ENCODE measurements at regions not wholly inside any gene's neighbourhood (a gene's known extent, or its start where the extent isn't known, plus 50 kb on each side); places are given as distances from the start of the nearest gene placed in this dataset.

DNA sequence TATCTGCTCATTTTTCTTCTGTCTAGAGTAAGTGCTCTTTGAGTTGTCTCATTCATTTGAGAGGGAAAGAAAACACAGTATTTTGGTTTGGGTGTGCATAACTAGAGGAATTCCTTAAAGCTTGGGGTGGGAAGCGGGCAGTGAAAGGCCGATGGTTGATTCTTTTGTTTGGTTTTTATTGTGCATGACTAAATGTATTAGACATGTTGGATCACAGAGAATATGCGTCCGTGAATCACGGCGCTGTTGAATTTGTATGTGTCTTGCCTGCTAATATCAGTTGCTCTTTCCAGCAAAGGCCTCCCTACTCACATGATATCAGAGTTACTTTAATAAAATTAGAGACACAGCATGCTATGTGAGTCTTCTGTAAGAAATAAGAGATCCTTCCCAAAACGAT is 180.0 kb downstream of the CHD9NB start:
- no peak for DNase-seq

DNA sequence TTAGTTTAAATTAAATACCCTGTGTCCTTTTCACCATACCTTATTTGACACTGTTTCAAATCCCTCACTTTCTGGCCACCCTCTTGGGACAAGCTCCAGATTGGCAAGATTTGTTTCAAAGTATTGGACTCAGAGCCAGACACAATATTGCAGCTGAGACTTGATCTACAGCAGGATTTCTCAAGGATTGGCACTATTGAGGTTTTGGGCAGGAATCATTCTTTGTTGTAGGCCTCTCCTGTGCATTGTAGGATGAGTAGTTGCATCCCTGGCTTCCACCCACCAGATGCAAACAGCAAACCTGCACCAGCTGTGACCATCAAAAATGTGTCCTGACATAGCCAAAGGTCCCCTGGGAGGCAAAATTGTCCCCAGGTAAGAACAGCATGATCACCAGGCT is 181.2 kb downstream of the CHD9NB start:
- DNase-seq = no peak

DNA sequence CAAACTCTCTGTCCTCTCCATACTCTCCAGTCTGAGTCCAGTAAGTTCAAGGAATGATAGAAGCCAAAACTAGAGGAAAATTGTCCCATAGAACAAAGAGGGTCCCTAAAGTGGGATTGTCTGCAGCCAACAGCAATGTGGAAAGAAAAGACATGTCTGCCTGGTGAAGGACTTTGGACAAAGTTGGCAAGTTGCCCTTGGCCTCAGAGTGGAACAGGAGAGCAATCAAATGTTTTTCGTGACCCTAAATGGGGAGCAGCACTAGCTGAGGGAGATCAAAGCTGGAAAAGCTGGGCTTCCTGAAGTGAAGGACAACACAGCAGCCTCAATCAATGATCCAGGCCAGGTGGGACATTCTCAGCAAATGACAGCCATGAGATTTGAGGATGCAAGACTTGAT is 183.5 kb downstream of the CHD9NB start:
- no peak for DNase-seq

DNA sequence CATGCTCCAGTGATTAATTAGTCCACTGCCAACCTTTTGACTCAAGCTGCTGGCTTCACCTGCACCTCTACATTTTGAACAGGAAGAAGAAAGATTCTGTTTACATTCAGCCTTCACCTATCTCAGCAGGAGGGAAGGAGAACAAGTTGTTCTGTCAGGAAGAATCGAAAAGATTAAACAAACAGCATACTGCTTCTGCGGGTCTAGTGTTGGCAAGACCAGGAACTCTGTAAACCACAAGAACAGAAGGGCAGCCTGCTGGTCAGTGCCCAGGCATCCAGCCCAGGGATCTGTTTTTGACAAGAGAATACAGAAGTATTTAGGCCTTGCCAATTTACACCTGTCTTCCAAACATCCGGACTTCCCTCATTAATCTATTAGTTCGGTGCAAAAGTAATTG is 189.7 kb downstream of the CHD9NB start:
- no peak for DNase-seq

DNA sequence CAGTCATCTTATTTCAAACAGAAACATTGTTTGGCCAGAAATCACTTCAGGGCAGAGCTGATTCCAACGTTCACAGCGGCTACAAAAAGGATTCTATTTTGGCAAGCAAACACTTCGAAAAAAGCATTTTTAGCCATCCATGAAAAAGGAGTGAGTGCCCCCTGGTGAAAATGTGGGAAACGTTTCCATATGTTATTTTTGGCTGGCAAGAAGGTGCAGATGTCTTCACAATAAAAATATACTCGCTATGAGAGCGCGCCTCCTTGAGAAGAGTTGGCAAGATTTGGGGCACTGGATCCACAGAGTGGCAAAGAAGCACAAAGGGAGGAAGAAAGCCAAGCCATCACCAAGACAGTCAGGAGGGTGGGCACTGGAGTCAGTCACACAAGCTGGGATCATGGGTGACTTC is 191.1 kb downstream of the CHD9NB start:
- no peak for DNase-seq

DNA sequence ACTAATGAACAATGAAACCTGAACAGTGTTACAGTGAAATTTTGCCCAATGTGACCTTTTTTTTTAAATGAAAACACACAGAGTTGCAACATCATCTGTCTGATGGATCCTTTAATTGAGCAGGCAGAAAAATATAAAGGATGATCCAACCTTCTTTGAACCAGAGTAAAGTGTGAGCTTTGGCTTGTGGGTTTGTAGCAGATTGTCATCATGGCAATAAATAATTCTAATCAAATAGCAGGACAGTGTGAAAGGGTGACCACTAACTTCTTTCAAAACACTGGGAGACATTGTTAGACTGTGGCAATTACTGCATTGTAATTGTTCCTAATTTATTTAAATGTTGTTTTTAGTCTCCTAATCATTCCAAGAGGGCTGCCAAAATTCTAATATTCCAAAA is 197.2 kb downstream of the CHD9NB start:
- no peak for DNase-seq

DNA sequence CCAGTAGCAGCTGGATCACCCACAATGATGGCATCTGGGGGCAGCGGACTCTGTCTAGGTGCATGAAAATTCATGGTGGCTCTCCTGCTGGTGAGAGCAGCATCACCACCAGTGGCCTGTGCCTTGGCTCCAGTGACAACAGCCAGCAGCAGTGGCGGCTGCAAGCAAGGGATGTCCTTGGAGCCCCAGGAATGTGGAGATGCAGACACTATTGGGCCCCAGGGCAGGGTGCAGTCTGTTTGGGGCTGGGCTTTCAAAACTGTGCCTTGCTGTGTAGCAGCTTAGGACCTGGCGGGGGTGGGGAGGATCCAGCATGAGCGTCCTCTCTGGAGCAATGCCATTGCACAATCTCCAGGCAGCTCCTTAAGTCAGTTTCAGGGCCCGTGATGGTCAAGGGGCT is 199.7 kb downstream of the CHD9NB start:
- no peak for DNase-seq

DNA sequence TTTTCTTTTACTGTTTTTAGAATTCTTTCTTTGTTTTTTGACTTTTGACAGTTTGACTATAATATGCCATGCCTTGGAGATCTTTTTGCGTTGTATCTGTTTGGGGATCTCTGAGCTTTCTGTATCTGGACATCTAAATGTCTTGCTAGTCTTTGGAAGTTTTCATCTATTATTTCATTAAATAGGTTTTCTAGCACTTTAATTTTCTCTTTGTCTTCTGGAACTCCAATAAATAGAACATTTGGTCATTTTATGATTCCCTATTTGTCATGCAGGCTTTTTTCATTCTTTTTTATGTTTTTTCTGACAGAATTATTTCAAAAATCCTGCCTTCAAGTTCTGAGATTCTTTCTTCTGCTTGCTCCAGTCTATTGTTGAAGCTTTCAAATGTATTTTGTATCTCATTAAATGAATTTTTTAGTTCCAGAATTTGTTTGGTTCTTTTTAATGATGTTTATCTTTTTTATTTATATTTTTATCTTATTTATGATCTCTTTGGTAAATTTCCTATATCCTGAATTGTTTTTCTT is 201.4 kb downstream of the CHD9NB start:
- DNase-seq = no peak

DNA sequence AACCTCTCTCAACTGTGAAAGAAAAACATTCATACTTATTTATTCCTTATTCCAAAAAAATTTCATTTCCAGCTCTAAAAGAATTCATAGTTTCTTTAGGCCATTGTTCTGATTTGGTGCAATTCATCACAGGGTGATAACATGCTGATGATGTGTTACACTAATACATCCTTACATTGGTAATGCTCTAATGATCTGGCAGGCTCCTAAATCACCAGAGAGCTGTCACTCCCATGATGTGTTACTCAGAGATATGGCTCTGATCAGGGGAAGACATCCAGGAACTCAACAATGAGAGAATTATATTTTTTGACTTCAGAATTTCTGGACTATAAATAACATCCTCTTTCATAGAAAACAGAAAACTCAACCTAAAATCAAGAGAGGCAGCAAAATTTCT is 209.3 kb downstream of the CHD9NB start:
- no peak for DNase-seq

DNA sequence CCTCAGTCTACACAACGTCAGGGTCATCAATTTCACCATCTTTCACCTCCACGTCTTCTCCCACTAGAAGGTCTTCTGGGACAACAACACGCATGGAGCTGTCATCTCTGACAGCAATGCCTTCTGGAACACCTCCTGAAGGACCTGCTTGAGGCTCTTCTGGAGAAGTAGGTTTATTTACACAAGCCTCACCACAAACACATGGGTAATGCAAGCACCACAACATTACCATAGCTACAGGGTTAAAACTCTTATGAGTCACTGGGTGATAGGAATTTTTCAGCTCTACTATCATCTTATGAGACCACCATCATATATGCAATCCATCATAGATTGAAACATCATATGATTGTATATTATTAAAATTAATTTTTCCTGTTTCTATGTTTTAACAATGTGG is 215.4 kb downstream of the CHD9NB start:
- DNase-seq = no peak

DNA sequence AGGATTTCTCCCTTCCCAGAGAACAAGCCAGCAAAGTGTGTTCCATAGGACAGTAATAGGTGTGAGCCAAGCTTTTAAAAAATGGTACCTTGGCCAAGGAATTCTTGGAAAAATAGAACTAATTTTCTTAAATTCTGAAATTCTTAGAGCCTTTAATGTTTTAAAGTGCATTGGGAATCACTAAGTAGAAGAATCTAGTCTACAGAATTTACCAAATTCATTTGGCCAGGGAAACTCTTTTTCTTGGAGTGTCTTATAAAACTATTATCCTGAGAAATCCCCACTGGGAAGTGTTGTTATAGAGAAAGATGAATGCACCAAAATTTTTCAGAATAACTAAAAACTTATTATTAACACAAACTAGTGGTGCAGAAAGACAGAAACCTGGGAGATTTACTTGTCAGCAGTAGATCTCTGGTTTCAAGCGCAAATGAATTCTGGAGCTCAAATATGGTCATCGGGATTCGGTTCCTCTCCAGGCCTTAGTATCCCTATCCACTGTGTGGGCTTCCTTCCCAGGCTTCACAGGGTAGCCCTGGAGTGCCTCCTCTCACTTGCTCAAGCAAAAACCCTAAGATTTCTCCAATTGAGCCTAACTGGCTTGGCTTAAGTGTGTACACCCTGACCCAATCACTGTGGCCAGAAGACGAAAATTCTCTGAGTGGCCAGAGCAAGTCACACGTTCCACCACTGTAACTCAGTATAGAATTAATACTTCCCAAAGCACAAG is 217.8 kb downstream of the CHD9NB start:
- no peak for DNase-seq

DNA sequence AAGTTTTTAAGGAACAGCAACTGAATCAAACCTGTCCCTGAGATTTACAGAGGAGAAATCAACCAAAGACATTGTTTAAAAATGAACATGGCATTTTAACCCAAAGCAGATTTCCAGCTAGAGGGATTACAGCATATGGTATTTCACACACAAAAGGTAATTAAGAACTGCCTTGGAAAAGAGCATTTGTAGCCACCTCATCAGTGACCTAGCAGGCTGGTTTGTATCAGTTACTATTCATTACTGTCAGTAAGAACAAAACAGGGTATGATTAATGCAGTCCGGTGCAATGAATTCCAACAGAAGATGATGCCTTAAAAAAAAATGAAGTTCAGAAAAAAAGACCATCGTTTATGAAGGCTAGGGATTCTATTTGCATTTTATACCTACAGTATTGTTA is 219.9 kb downstream of the CHD9NB start:
- DNase-seq = no peak

DNA sequence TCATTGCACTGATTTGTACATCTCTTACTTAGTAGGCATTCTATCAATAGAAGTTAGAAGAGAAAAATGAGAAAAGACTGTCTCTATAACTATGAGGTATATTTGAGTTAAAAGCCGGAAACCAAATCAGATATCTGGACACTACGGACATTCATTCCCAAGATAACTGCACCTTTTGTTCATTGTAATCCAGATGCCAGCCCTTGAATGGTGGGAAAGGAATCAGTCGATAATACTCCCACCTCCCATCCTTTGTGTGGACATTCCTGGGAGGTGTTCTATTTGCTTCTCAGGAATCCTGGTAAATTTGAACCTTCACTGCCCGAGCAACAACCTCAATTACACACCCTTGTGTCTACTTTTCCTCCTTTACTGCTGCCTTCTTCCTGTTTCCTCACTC is 225.2 kb downstream of the CHD9NB start:
- no peak for DNase-seq

DNA sequence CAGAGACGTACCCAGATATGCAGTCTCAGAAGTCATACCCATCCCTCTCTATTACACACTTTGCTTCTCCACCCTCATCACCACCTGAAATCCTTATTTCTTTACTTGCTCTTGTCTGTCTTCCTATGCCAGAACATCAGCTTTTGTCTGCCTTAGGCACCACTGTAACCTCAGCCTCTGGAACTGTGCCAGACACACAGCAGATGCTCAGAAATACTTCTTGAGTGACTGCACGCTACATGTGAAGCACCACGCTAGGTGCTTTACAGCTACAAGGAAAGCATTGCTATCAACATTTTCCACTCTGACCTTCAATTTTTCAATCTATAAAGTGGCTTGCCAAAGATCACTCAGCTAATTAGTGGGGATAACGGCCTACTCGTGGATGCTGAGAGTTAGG is 226.8 kb downstream of the CHD9NB start:
- DNase-seq = no peak

DNA sequence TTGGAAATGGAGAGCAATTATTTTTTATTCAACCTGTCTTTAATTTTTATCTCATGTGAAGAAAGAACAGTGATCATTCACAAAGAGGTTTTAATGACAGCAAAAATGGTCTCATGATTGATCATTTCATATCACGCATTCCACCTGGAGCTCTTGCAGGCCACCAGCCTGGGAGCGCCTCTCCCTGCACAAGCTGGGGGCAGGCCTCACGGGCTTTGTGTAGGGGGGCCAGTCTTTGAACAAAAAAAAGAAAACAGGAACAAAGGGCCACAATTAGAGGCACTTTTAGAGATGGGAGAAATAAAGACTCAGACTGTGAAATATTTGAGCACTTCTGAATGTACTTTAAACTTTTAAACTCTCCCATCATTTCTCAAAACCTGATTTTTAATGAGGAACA is 232.9 kb downstream of the CHD9NB start:
- no peak for DNase-seq

DNA sequence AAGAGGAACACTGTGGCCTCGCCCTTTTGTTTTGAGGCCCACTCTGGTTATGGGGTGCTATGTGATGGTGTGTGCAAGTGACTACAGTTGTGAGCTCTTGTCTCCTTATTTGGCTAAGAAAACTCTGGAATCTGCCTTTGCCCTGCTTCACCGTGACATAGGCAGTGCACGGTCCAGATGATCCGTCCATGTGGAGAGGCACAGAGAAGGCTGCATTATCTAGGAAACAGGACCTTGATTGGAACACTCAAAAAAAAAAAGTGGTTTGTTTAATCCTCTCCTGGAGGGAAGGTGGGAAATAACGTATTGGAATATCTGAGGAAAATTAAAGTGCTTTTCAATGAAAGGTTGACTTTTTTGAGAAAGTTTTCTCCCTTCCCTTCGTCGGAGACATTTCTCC is 233.3 kb downstream of the CHD9NB start:
- no peak for DNase-seq

DNA sequence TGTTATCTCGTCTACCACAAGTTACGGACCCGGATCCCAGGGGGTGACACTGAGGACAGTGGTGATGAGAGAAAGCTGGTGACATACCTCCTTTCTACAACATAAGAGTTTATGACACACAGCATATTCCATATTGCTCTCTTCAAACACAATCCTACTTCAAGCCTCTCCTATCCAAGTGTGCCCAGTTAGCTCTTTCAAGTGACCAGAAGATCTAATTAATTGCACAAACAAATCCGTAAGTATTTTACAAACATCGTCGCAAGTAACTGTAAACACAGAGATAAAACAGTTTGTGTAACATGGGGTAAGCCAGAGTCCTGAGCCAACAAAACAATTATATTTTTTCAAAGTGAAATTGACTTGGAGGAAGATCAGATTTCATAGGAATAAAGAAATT is 235.0 kb downstream of the CHD9NB start:
- DNase-seq = no peak

DNA sequence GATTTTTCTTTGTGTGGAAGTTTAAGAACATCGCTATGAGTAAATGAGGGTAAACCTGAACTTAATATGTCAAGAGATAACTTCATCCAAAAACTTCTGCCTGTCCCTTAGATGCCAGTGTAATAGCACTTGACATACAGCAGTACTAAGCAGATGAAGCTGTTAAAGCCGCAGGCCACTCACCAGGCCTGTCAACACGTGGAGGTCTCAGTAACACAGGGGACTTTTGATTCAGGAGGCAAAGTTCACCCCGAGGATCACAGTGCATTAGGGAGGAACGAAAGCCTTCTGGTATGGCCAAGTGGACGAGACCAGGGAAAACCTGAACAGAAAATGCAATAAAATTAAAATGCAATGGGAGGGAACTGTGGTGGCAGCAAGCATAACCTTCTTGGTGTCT is 235.7 kb downstream of the CHD9NB start:
- DNase-seq = no peak

DNA sequence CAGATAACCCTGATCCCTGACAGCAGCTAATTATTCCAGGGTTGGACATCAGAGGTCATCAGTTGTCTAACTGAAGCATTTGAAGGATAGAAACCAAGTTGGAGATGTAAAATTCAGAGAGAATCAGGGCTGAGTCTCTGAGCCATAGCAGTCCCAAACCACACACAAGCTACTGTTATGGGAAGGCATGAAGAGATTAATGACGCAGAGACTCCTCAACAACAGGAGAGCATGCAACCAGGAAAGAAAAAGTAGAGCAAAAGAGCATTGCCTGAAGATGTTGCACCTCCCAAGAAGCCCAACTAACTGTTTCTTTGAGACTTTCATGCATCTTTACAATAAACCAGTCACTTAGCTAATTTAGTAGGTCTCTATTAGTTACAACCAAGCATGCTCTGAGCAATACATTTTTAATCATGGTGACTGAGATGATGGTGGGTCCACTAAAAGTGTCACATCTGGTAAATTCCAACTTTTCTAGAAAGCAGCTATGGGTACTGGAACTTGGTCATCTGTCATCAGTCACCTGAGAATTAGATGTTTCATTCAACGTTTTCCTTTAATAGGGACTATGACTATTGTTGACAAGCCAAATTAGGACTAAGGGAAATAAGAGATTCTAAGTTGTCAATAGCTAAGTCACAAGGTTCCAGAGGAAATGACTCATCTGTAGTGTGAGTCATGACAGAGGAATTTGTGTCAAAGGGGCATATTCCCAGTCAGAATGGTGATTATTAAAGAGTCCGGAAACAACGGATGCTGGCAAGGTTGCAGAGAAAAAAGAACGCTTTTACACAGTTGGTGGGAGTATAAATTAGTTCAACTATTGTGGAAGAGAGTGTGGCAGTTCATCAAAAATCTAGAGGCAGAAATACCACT is 239.8 kb downstream of the CHD9NB start:
- DNase-seq = no peak

DNA sequence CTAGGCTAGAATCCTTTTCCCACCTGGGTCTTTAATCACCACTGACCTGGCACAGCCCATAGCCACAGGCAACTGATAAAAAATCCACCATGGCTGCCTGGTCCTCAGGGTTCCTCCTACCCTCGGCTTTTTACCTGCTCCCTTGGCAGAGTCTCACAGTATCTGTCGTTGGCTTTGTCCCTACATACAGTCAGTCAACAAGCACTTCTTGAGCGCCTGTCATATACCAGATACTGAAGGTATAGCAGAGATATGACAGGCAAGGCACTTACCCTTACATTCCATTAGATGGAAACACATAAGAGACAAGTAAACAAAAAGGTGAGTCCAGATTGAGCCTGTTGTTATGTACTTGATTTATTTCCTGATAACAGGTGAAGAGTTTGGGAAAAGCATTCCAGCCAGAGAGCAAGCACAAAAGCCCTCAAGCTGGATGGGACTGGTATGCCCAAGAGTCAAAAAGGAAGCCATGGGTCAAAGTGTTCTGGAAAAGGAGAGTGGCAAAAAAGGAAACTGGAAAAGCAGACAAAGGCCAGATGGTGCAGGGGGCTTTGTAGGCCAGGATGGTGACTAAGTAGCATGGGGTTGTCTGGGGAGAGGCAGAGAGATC is 247.0 kb downstream of the CHD9NB start:
- DNase-seq = no peak

DNA sequence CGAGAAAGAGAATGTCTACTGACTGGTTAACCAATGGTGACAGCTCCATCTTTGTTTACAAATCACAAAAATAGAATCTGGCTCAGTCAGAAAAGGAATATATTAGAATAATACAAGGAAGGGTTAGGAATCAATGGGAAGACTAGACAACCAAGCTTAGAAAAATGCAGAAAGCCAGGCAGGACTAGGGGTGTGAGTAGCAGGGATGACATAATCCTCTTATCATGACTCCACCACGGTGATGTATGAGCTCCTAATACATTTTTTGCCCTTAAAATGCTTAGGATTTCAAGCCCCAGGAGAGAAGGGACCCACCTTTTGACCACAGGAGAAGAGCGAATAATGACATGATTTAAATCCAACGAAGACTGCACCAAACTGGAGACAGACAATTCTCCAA is 252.3 kb downstream of the CHD9NB start:
- DNase-seq = no peak

DNA sequence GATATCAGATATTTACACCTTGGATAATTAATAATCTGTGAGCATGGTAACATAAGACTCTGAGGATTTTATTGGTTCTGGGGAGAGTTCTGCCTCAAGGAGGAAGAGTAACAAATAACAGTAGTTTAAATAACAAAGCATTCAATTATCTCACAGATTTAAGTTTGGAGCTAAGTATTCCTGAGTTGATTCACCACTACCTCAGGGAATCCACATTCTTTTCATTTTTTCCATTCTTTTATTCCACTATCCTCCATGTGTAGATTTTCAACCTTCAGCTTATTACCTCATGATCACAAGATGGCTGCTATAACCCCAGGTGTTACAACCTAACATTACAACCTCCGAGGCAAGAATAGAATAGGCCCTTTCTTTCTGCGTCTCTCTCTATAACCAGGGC is 252.2 kb upstream of the TOX3 start:
- no peak for DNase-seq

DNA sequence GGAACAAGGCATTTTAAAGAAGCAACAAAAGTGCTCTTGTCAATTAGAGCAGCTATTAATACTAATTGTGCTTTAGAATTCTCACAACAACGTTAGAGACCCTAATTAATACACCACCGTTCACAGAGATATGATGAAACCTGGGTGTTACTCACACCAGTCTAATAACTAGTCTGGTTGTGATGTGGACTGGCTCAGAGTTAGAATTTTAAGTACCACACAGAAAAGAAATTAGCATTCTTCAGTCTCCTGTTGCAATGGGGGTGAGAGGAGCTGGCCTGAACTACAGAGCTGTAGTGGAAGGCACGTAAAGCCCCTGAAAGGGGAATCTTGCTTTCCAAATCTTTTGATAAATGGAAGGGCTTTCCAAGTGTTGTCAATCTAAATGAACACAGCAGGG is 240.8 kb upstream of the TOX3 start:
- DNase-seq = no peak

DNA sequence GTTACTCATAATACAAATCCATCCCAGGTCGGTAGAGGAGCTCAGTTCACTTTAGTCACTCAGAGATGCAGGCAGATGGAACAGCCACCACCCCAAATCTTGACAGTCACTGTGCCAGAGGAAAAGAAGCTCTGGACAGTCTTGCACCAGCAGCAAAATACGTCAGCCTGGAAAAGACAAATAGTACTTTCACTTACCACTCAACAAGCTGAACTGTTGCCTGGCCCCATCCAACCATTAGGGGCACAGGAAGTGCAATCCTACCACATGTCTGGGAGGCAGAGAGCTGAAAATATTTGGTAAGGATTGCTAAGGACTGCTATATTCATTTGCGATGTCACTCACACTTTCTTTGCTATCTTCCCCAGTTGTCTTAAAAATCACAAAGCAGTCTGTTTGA is 239.1 kb upstream of the TOX3 start:
- no peak for DNase-seq
